NCI-H2171 treated with DMSO at 0.1 percent for 48 hours (cell line): ENCODE measurements at regions not wholly inside any gene's neighbourhood (a gene's known extent, or its start where the extent isn't known, plus 50 kb on each side); places are given as distances from the start of the nearest gene placed in this dataset.
A peak's percentile ranks its signal among the peaks of the same experiment; 100 is the strongest.

Experiments used
- DNase-seq: peaks from one replicate; lab custom pipeline; 2025; lab: John Stamatoyannopoulos, UW

- DNase-seq = no peak
Measured at GRCh38 chr22:49236541-49237075, 591.1 kb downstream of the BRD1 start.

GRCh38 chr22:49235463-49236300 is 592.0 kb downstream of the BRD1 start:
- peak; percentile 85 for DNase-seq

- DNase-seq = no peak
Measured at GRCh38 chr22:49234459-49234858, 593.2 kb downstream of the BRD1 start.

GRCh38 chr22:49233507-49234100 is 594.1 kb downstream of the BRD1 start:
- DNase-seq = no peak

DNA sequence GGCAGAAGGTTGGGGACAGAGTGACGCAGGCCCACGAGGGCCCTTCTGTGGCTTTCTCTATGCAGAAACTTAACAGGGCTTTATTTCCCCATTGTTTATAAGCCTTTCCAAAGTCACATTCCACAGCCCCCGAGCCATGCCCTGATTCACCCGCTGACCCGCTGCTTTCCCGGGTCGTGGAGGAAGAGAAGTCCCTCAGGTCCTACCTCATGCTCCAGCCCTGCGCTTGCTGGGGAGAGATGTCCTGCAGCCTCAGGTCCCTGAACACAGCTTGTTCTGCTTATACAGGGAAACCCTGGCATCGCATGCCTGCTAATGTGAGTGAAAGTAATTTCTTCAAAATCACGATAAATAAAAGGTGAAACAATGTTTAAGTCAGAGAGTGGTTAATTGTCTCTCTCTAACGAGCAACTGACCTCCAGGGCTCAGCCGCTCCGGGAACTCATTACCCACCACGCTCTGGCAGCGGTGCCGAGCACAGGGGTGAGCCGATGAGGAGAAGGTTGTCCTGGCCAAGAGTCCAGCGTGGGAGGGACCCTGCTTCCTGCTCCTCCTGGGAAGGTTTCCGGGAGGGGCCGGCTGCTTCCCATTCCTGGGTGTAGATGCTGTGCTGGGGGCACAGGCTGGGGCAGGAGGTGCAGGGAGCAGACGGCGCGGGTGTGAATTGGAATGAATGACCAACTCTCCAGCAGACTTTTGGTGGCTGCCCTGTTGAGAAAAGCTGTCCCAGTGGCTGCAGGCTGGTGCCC is 595.2 kb downstream of the BRD1 start:
- no peak for DNase-seq

GRCh38 chr22:49230194-49230577 is 597.5 kb downstream of the BRD1 start:
- DNase-seq = no peak

GRCh38 chr22:49229483-49230193 is 598.0 kb downstream of the BRD1 start:
- no peak for DNase-seq

GRCh38 chr22:49228431-49229037 is 599.1 kb downstream of the BRD1 start:
- DNase-seq = no peak

DNA sequence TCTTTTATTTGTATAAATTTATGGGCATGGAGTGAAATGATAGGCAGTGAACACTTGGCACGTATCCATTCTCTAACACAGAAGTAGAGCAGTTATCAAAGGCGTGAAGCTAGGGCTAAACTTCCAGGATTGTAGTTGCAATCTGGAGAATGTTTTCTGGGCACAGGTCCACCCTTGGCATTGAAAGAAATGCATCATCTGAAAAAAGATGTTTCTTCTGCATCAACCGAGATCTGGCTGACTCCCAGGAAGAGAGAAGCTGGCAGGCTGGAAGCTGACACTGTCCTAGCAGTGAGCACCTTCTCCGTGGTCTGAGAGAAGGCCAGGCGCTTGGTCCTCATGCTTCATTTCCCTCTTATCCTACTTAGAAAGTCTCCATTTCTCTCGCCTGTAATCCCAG is 600.0 kb downstream of the BRD1 start:
- no peak for DNase-seq

DNA sequence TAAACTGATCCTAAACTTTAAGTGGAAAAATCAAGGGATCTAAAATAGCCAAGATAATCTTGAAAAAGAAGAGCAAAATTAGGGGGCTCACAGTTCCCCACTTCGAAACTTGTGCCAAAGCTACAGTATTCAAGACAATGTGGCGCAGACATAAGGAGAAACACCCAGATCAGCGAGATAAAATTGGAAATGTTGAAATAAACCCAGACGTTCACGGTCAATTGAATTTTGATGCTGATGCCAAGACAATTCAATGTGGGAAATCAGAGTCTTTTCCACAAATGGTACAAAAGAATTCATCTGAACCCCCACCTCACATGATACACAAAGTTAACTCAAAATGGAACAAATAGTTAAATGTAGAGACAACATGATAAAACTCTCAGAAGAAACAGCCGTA is 601.6 kb downstream of the BRD1 start:
- DNase-seq = no peak

- DNase-seq = no peak
Measured at GRCh38 chr22:49224243-49224642, 603.4 kb downstream of the BRD1 start.

DNA sequence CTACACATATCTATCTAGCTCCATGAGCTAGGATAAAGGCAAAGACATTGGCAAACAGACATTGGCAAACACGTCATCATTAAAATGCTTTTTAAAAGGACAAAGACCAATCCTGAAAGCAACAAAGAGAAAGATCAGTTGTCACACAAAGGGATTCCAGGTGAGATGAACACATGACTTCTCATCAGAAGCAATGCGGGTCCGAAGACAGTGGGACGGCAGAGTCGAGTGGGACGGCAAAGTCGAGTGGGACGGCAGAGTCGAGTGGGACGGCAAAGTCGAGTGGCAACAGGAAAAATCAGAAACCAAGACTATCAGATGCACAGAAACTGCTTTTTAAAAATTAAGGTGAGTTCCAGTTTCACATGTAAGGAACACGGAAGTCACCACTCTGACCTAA is 609.5 kb downstream of the BRD1 start:
- DNase-seq = no peak

- DNase-seq = no peak
Measured at GRCh38 chr22:49216579-49216978, 611.1 kb downstream of the BRD1 start.

- no peak for DNase-seq
Measured at GRCh38 chr22:49215840-49216239, 611.8 kb downstream of the BRD1 start.

DNA sequence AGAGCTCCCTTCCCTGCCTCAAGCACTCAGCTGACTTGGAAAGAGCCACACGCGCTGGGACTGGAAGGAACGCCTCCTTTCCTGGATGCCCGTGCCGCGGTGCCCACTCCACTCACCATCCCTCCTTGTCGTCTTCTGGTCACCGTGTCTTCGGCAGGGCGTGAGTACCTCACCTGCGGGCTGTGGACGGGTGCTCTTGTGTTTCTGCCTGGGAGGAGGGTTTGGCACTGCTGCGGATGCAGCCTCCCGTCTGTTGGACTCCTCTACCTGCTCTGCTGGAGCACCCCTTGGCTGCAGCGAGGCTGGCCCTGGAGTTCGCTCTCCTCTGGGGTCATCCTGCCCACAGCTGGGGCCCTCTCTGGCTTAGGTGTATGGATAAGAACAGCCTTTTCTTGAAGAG is 612.7 kb downstream of the BRD1 start:
- DNase-seq = no peak

GRCh38 chr22:49213731-49214352 is 613.8 kb downstream of the BRD1 start:
- no peak for DNase-seq

DNA sequence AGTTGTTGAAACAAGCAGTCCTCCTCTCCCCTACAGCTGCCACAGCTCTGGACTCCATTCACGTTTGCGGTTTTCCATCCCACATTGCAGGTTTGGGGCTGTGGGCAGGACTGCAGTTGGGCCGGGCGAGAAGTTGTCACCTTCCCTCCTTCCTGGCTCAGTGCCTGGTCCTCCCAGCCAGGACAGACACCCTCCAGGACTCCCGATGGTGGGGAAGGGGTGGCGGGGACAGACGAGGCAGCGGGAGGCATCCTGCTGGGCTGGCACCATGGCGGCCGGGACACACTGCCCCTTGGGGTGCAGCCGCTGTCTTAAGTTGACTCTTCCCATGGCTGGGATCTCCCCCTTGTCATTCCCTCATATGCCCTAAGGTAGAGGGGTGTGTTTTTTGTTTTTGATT is 615.2 kb downstream of the BRD1 start:
- DNase-seq = no peak

- DNase-seq = no peak
Measured at GRCh38 chr22:49212002-49212401, 615.7 kb downstream of the BRD1 start.

DNA sequence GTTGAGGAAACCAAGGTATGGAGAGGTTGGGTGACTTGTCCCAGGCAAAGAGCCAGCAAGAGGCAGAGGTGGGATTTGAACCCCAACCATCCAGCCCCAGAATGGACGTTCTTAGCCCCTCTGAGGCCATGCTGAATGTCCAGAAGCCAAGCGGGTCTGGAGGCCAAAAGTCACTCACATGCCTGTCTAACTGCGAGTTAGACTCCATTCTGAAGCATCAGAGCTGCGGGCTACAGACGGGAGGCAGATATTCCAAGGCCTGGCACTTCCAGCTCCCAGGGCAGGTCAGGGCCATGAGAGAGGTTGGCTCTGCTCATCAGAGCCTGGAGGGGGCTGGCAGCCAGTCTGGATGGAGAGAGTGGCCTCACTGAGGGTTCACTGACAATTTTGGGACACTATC is 616.5 kb downstream of the BRD1 start:
- DNase-seq = no peak

- DNase-seq = no peak
Measured at GRCh38 chr22:49210606-49211005, 617.1 kb downstream of the BRD1 start.
